ENCODE measurements at regions not wholly inside any gene's neighbourhood (a gene's known extent, or its start where the extent isn't known, plus 50 kb on each side); places are given as distances from the start of the nearest gene placed in this dataset.

DNA sequence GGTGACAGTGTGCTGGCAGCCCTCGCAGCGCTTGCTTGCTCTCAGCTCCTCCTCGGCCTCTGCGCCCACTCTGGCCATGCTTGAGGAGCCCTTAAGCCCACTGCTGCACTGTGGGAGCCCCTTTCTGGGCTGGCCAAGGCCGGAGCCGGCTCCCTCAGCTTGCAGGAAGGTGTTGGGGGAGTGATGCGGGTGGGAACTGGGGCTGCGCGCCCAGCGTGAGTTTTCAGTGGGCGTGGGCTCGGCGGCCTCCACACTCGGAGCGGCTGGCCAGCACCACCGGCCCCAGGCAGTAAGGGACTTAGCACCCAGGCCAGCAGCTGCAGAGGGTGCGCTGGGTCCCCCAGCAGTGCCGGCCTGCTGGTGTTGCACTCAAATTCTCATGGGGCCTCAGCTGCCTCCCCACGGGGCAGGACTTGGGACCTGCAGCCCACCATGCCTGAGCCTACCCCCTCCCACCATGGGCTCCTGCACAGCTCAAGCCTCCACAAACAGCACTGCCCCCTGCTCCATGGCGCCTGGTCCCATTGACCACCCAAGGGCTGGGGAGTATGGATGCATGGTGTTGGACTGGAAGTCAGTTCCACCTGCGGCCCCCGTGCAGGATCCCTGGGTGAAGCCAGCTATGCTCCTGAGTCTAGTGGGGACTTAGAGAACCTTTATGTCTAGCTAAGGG lies 223.1 kb upstream of the PTPRD start:
- no peak for DNase-seq (ENCODE audit: low read depth)
- Histone ChIP-seq H3K27me3 (ENCODE audit: control insufficient read depth, insufficient read depth, low read length) (no peaks in the 10 kb centered on the region), H3K4me3 (ENCODE audit: low read depth, low read length) (no peak overlapping the region), H3K36me3 (ENCODE audit: control insufficient read depth, insufficient read depth, low read length) (no peaks in the 10 kb centered on the region)
- ChIA-PET CTCF (no interaction called here), POLR2A (no interaction called here)
- TF ChIP-seq, protein P1, sequence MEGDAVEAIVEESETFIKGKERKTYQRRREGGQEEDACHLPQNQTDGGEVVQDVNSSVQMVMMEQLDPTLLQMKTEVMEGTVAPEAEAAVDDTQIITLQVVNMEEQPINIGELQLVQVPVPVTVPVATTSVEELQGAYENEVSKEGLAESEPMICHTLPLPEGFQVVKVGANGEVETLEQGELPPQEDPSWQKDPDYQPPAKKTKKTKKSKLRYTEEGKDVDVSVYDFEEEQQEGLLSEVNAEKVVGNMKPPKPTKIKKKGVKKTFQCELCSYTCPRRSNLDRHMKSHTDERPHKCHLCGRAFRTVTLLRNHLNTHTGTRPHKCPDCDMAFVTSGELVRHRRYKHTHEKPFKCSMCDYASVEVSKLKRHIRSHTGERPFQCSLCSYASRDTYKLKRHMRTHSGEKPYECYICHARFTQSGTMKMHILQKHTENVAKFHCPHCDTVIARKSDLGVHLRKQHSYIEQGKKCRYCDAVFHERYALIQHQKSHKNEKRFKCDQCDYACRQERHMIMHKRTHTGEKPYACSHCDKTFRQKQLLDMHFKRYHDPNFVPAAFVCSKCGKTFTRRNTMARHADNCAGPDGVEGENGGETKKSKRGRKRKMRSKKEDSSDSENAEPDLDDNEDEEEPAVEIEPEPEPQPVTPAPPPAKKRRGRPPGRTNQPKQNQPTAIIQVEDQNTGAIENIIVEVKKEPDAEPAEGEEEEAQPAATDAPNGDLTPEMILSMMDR (IDR thresholded peaks at IDR 0.05; ENCODE audit: insufficient read depth, low read depth, low read length): no peak

DNA sequence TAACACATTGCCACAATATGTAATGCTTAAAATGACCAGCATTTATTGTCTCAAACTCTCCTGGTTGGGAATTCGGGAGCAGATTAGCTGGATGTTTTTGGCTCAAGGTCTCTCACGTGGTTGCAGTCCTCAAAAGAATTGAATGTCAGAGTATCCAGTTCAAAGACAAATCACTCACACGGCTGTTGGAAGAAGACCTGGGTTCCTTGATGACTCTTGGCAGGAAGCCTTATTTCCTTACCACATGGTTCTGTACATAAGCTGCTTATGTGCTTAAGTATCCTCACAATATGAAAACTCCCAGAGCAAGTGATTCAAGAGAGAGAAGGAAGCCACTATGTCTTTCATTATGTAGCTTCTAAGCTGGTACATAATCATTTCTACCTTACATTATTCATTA lies 230.3 kb upstream of the PTPRD start:
- POLR2A ChIA-PET: no interaction called here

DNA sequence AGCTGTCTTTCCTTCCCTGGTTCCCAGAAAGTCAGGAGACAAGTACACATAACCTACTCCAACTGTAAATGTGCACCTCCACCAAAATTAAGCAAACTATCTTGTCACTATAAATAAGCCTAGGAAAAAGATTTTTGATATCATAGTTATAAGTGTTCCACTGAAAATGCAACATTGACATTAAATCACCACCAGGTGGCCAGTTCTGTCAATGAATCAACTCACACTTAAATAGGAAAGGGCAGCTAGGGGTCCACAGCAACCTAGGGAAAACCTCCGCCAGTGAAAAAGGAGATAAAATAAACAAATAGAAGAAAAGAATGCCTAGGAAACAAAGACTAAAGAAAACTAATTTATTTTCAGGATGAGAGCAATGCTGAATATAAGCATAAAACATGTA lies 243.0 kb upstream of the PTPRD start:
- DNase-seq (ENCODE audit: low read depth): no peak
- no peaks in the 10 kb centered on the region for H3K27me3 ChIP-seq (ENCODE audit: control insufficient read depth, insufficient read depth, low read length)
- CTCF ChIA-PET: no interaction called here
- no peaks in the 10 kb centered on the region for H3K36me3 ChIP-seq (ENCODE audit: control insufficient read depth, insufficient read depth, low read length)
- TF ChIP-seq, protein P1 (IDR thresholded peaks at IDR 0.05; ENCODE audit: insufficient read depth, low read depth, low read length): no peak
- no peak overlapping the region for H3K4me3 ChIP-seq (ENCODE audit: low read depth, low read length)
- POLR2A ChIA-PET: no interaction called here

More for the DNA sequence above, 230.3 kb upstream of the PTPRD start:
- TF ChIP-seq, protein P1 (IDR thresholded peaks at IDR 0.05; ENCODE audit: insufficient read depth, low read depth, low read length): no peak
- Histone ChIP-seq H3K4me3 (ENCODE audit: low read depth, low read length) (no peak overlapping the region), H3K27me3 (ENCODE audit: control insufficient read depth, insufficient read depth, low read length) (no peaks in the 10 kb centered on the region), H3K36me3 (ENCODE audit: control insufficient read depth, insufficient read depth, low read length) (no peaks in the 10 kb centered on the region)
- DNase-seq (ENCODE audit: low read depth): no peak
- CTCF ChIA-PET: no interaction called here

DNA sequence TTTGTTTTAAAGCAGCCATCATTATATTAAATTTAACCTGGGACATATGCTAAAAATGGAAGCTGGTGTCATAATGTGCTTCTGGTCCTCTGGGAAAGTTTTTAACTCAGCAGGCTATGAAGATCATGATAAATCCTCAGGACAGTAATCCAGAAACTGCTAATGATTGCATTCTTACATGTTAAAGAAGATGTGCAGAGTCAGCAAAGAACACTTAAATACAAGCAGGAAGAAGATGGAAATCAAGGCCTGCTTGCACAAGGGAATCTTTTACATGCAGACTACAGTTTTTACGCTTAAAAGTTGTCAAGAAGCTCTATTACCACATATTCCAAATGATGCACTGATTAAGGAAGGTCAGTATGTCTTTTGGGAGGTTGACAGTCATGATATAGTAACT lies 246.0 kb upstream of the PTPRD start:
- TF ChIP-seq, protein P1 (IDR thresholded peaks at IDR 0.05; ENCODE audit: insufficient read depth, low read depth, low read length): no peak
- CTCF ChIA-PET: no interaction called here

DNA sequence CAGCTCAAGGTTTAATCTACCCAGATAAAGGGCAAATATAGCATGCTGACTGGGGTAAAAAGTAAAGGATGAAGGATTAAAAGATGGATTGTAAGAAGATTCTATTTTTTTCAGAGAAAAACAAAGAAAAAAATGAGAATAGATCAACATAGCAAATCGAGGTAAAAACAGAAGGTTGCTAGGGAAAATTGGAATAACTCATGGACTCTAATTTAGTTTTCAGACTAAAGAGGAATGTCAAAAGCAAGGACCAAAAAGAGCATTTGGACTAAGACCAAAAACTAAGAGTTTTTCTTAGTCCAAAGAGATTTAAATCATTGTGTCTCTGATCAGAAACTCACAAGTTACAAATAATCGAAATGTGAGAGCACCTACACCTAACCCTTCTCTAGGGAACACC lies 250.7 kb upstream of the PTPRD start:
- ChIA-PET CTCF (no interaction called here), POLR2A (no interaction called here)
- TF ChIP-seq, protein P1 (IDR thresholded peaks at IDR 0.05; ENCODE audit: insufficient read depth, low read depth, low read length): no peak
- Histone ChIP-seq H3K4me3 (ENCODE audit: low read depth, low read length) (no peak overlapping the region), H3K36me3 (ENCODE audit: control insufficient read depth, insufficient read depth, low read length) (no peaks in the 10 kb centered on the region), H3K27me3 (ENCODE audit: control insufficient read depth, insufficient read depth, low read length) (no peaks in the 10 kb centered on the region)
- no peak for DNase-seq (ENCODE audit: low read depth)

More for the DNA sequence above, 246.0 kb upstream of the PTPRD start:
- no peaks in the 10 kb centered on the region for H3K27me3 ChIP-seq (ENCODE audit: control insufficient read depth, insufficient read depth, low read length)
- no peaks in the 10 kb centered on the region for H3K36me3 ChIP-seq (ENCODE audit: control insufficient read depth, insufficient read depth, low read length)
- no peak for DNase-seq (ENCODE audit: low read depth)
- no peak overlapping the region for H3K4me3 ChIP-seq (ENCODE audit: low read depth, low read length)
- POLR2A ChIA-PET: no interaction called here
